HEK293T (cell line): ENCODE measurements at regions not wholly inside any gene's neighbourhood (a gene's known extent, or its start where the extent isn't known, plus 50 kb on each side); places are given as distances from the start of the nearest gene placed in this dataset.

Experiments
- BHLHE40 ChIP-seq: fragments of 450-650 bp; IDR thresholded peaks from 2 replicates; pipeline ENCODE4 v1.6.1; 2016; ENCODE audit warnings: mild to moderate bottlenecking, moderate library complexity, borderline replicate concordance
- ELF4 ChIP-seq: fragments of 450-650 bp; IDR thresholded peaks from 2 replicates; pipeline ENCODE4 v1.6.1; 2017; ENCODE audit warnings: antibody characterized with exemption
- FOXA1 ChIP-seq: fragments of 450-650 bp; IDR thresholded peaks from 2 replicates; pipeline ENCODE4 v1.6.1; 2016; ENCODE audit warnings: mild to moderate bottlenecking
- FOXK2 ChIP-seq: fragments of 450-650 bp; IDR thresholded peaks from 2 replicates; pipeline ENCODE4 v1.6.1; 2016; ENCODE audit warnings: mild to moderate bottlenecking
- FOXM1 ChIP-seq: fragments of 450-650 bp; IDR thresholded peaks from 2 replicates; pipeline ENCODE4 v1.6.1; 2017; ENCODE audit warnings: mild to moderate bottlenecking, borderline replicate concordance
- HDGF ChIP-seq: fragments of 450-650 bp; IDR thresholded peaks from 2 replicates; pipeline ENCODE4 v1.6.1; 2017; ENCODE audit warnings: antibody characterized with exemption, borderline replicate concordance
- L3MBTL2 ChIP-seq: fragments of 450-650 bp; conservative IDR thresholded peaks from 2 replicates; pipeline ENCODE4 v1.6.1; 2016; ENCODE audit warnings: mild to moderate bottlenecking
- NFRKB ChIP-seq: fragments of 450-650 bp; IDR thresholded peaks from 2 replicates; pipeline ENCODE4 v1.6.1; 2016; ENCODE audit warnings: mild to moderate bottlenecking, moderate library complexity
- PKNOX1 ChIP-seq: fragments of 450-650 bp; IDR thresholded peaks from 2 replicates; pipeline ENCODE4 v1.6.1; 2016
- SP1 ChIP-seq: fragments of 450-650 bp; IDR thresholded peaks from 2 replicates; pipeline ENCODE4 v1.6.1; 2017
- SUZ12 ChIP-seq: fragments of 450-650 bp; IDR thresholded peaks from 2 replicates; pipeline ENCODE4 v1.6.1; 2016; ENCODE audit warnings: mild to moderate bottlenecking

GRCh38 chr4:180081072-180081471 lies 2162.1 kb upstream of the TENM3 start:
- no peak for TF ChIP-seq FOXK2
- TF ChIP-seq SP1, result no peak
- TF ChIP-seq BHLHE40, result no peak
- no peak for TF ChIP-seq FOXM1
- TF ChIP-seq ELF4, result no peak
- TF ChIP-seq HDGF, result no peak
- TF ChIP-seq FOXA1, result no peak
- no peak for TF ChIP-seq PKNOX1
- TF ChIP-seq L3MBTL2, result no peak
- no peak for TF ChIP-seq SUZ12
- no peak for TF ChIP-seq NFRKB
